ENCODE measurements at regions not wholly inside any gene's neighbourhood (a gene's known extent, or its start where the extent isn't known, plus 50 kb on each side); places are given as distances from the start of the nearest gene placed in this dataset.

DNA sequence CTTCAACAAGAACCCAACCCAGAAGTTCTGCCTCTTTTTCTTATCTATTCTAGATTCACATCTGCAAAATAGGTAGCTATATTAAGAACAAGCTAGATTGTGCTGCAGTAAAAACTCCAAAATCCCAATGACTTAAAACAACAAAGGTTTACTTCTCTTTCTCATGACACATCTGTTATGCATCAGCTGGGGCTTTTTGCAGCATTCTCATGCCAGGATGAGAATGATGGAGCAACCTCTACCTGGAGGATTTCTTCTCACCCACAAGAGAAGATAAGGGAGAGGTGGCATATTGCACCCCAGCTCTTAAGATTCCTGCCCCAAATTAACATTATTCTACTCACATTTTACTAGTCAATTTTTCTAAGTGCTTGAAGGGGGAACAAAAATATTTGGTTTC is 152.3 kb upstream of the SPAG17 start:
- DNase-seq (ENCODE audit: low read depth): no peak

GRCh38 chr1:118335331-118335732 is 150.3 kb upstream of the SPAG17 start:
- TF ChIP-seq, protein P1, sequence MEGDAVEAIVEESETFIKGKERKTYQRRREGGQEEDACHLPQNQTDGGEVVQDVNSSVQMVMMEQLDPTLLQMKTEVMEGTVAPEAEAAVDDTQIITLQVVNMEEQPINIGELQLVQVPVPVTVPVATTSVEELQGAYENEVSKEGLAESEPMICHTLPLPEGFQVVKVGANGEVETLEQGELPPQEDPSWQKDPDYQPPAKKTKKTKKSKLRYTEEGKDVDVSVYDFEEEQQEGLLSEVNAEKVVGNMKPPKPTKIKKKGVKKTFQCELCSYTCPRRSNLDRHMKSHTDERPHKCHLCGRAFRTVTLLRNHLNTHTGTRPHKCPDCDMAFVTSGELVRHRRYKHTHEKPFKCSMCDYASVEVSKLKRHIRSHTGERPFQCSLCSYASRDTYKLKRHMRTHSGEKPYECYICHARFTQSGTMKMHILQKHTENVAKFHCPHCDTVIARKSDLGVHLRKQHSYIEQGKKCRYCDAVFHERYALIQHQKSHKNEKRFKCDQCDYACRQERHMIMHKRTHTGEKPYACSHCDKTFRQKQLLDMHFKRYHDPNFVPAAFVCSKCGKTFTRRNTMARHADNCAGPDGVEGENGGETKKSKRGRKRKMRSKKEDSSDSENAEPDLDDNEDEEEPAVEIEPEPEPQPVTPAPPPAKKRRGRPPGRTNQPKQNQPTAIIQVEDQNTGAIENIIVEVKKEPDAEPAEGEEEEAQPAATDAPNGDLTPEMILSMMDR (IDR thresholded peaks at IDR 0.05; ENCODE audit: insufficient read depth, low read depth, low read length): no peak
- no peak overlapping the region for H3K4me3 ChIP-seq (ENCODE audit: low read depth, low read length)
- no peak for DNase-seq (ENCODE audit: low read depth)

More for the DNA sequence above, 152.3 kb upstream of the SPAG17 start:
- TF ChIP-seq, protein P1 (IDR thresholded peaks at IDR 0.05; ENCODE audit: insufficient read depth, low read depth, low read length): no peak
- no peak overlapping the region for H3K4me3 ChIP-seq (ENCODE audit: low read depth, low read length)

- no peak overlapping the region for H3K4me3 ChIP-seq (ENCODE audit: low read depth, low read length)
- TF ChIP-seq, protein P1 (IDR thresholded peaks at IDR 0.05; ENCODE audit: insufficient read depth, low read depth, low read length): no peak
- no peak for DNase-seq (ENCODE audit: low read depth)
Measured at GRCh38 chr1:118334506-118334905, 149.5 kb upstream of the SPAG17 start.

- no peak overlapping the region for H3K4me3 ChIP-seq (ENCODE audit: low read depth, low read length)
- no peak for DNase-seq (ENCODE audit: low read depth)
- TF ChIP-seq, protein P1 (IDR thresholded peaks at IDR 0.05; ENCODE audit: insufficient read depth, low read depth, low read length): no peak
Measured at GRCh38 chr1:118333601-118334210, 148.7 kb upstream of the SPAG17 start.

DNA sequence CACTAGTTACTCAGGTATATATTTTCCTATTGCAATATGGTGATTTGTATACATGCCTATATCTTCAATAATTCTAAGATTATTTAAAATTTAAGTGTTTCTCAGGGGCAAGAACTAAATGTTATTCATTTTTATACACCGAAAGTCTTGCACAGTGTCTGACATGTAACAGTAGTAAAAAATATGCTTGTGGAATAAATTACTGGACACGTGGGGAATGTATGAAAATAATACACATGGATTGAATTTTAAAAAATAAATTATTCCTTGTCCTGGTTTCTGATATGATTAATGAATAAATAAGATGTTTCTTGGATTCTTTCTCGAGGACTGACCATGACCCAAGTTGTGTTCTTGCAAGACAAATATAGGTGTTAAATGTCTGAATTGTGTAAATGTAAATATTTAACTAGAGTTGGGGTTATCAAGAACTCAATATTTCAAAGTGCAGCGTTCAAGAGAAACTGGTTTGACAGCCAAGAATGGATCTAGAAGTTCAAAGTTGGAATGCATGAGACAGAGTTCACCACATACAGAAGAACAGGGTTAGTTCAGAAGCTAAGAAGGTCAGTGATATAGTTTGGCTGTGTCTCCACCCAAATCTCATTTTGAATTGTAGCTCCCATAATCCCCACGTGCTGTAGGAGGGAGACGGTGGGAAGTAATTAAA is 142.1 kb upstream of the SPAG17 start:
- TF ChIP-seq, protein P1 (IDR thresholded peaks at IDR 0.05; ENCODE audit: insufficient read depth, low read depth, low read length): no peak
- no peak overlapping the region for H3K4me3 ChIP-seq (ENCODE audit: low read depth, low read length)
- DNase-seq (ENCODE audit: low read depth): no peak

DNA sequence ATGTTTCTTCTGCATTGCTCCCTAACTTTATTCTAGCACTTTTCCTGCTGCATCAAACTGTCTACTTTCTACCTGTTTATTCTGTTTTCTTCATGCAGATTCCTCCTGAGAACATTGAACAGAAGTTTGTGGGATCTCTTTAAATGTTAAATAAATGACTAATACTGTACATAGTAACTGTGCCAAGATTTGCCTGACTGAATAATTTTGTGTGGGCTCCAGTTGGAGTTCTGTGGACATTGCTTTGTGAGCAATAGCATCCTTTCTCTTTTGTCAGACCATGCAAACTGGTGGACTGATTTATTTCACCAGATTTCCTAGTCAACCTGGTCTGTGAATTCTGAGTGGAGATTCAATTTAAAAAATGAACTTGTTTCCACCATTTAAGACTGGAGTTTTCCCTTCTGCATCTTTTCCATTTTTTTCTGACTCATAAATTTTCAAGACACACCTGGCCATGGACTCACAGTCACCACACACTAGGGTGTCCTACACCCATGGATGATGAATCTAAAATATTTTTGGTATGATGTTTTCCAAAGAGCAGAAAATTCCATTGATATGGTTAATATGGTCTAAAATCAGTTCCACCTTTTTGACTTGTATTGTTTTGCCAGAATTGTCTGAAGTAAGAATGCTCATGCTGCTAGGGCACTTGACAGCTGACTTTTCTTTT is 140.7 kb upstream of the SPAG17 start:
- no peak for DNase-seq (ENCODE audit: low read depth)
- no peak overlapping the region for H3K4me3 ChIP-seq (ENCODE audit: low read depth, low read length)
- TF ChIP-seq, protein P1 (IDR thresholded peaks at IDR 0.05; ENCODE audit: insufficient read depth, low read depth, low read length): no peak

All from fibroblast of villous mesenchyme (primary cell).